Activated CD8-positive, alpha-beta T cell treated with anti-CD3 and anti-CD28 coated beads, Interleukin-2, amount 10 ng/mL, durations not matched to agents 7 days and 5 days (primary cell): ENCODE measurements at regions not wholly inside any gene's neighbourhood (a gene's known extent, or its start where the extent isn't known, plus 50 kb on each side); places are given as distances from the start of the nearest gene placed in this dataset.
A peak's percentile ranks its signal among the peaks of the same experiment; 100 is the strongest.
"Not testable (repeated sequence)": the region's sequence is repeated elsewhere in the genome, so short reads cannot be mapped to it uniquely, and the experiment has no call there.

Experiments used
- ATAC-seq: fragments of 150-1000 bp; cut with Tn5 transposase; one replicate; pipeline ENCODE4 v1.10.0; 2021; ENCODE audit warnings: moderate library complexity
- CTCF ChIA-PET: fragments of 350-600 bp; sonication (Branson Sonifier 250); formaldehyde crosslinking; loops from one replicate; lab custom pipeline; 2021; ENCODE audit warnings: antibody characterized with exemption; lab: Charles Lee
- POLR2A ChIA-PET: fragments of 350-600 bp; sonication (Branson Sonifier 250); formaldehyde crosslinking; loops from one replicate; lab custom pipeline; 2021; ENCODE audit warnings: antibody characterized with exemption; lab: Charles Lee
- DNase-seq: peaks from one replicate; pipeline ENCODE4 v3.0.0-alpha.2; 2020
- H3K27ac Mint-ChIP-seq: one replicate; pipeline ENCODE4 v1.8.0; 2021; ENCODE audit warnings: mild to moderate bottlenecking, mixed read lengths
- H3K27me3 Mint-ChIP-seq: one replicate; pipeline ENCODE4 v1.8.0; 2021; ENCODE audit warnings: low read depth, mixed read lengths
- H3K36me3 Mint-ChIP-seq: one replicate; pipeline ENCODE4 v1.8.0; 2021; ENCODE audit warnings: low read depth, mixed read lengths
- H3K4me1 Mint-ChIP-seq: one replicate; pipeline ENCODE4 v1.8.0; 2021; ENCODE audit warnings: low read depth, mixed read lengths
- H3K4me3 Mint-ChIP-seq: one replicate; pipeline ENCODE4 v1.8.0; 2021; ENCODE audit warnings: mild to moderate bottlenecking, mixed read lengths
- H3K9me3 Mint-ChIP-seq: one replicate; pipeline ENCODE4 v1.8.0; 2022; ENCODE audit warnings: mixed read lengths; ENCODE audit not compliant: insufficient read depth

GRCh38 chr13:50732712-50733111, 110.8 kb downstream of the DLEU7 start:
- peaks cover 8% of the 10 kb centered on the region for H3K9me3 Mint-ChIP-seq
- CTCF ChIA-PET = no interaction called here
- ATAC-seq (no peak), DNase-seq (no peak)
- H3K36me3 Mint-ChIP-seq = peaks cover 23% of the 10 kb centered on the region
- POLR2A ChIA-PET = no interaction called here
- H3K27me3 Mint-ChIP-seq = peaks cover 5% of the 10 kb centered on the region
- peaks cover 31% of the 10 kb centered on the region for H3K4me1 Mint-ChIP-seq
- peak overlapping the region; percentile 51 for H3K27ac Mint-ChIP-seq
- no peak overlapping the region for H3K4me3 Mint-ChIP-seq

- Mint-ChIP-seq H3K36me3 (peaks cover 23% of the 10 kb centered on the region), H3K4me3 (no peak overlapping the region), H3K9me3 (peaks cover 8% of the 10 kb centered on the region), H3K4me1 (peaks cover 31% of the 10 kb centered on the region), H3K27me3 (peaks cover 5% of the 10 kb centered on the region), H3K27ac (peak overlapping the region; percentile 20)
- ChIA-PET CTCF (no interaction called here), POLR2A (no interaction called here)
- DNase-seq = no peak
- ATAC-seq = peak; percentile 47
These were observed 110.1 kb downstream of the DLEU7 start for GRCh38 chr13:50733392-50733791.

DNA sequence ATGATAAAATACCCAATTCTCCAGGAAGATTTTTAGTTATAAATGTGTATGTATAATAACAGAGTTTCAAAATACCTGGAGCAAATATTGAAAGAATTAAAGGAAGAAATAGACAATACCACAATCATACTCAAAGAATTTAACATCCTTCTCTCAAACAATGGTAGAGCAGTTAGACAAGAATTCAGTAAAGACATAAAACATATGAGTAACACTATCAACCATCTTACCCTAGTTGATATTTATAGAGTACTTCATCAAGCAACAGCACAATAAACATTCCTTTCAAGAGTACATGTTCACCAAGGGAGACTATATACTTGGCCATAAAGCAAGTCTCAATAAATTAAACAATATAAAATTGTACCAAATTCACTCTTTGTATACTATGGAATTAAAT, 108.4 kb downstream of the DLEU7 start:
- no peak for ATAC-seq
- CTCF ChIA-PET = no interaction called here
- Mint-ChIP-seq H3K4me1 (peaks cover 31% of the 10 kb centered on the region), H3K9me3 (peaks cover 7% of the 10 kb centered on the region), H3K4me3 (no peak overlapping the region), H3K27me3 (peaks cover 3% of the 10 kb centered on the region), H3K27ac (no peak overlapping the region), H3K36me3 (peaks cover 20% of the 10 kb centered on the region)
- no peak for DNase-seq
- POLR2A ChIA-PET = no interaction called here

DNA sequence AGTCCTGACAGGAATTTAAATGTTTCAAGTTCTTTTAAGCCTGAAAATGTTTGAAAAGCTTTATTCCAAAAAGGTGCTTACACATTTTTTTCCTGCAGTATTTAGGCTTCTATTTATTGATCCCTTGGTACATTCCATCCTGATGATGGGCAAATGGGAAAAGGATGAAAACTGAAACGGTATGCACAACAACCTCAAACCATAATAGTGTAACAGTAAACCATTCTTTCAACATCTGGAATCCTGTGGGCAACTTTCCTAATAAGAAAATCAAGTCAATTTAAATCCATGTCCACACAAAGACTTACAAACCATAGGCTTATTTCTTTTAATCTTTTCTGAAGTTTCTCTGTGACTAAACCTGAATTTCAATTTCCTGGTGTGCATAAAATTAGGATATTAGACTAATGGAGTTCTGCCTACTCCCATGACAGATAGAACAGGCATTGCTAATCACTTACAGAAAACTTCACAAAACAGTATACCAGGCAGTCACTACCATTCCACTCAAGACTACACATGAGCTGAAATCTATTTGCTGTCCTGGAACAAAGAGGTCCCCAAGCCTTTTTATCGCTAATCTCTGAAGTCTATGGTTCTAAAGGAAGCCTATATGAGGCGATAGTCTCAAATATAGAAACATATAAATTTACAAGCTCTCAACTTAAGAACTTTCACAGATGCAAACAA, 103.3 kb downstream of the DLEU7 start:
- DNase-seq (no peak), ATAC-seq (no peak)
- Mint-ChIP-seq H3K4me1 (peaks cover 14% of the 10 kb centered on the region), H3K36me3 (peaks cover 2% of the 10 kb centered on the region), H3K9me3 (no peaks in the 10 kb centered on the region), H3K4me3 (no peak overlapping the region), H3K27ac (no peak overlapping the region), H3K27me3 (peaks cover 8% of the 10 kb centered on the region)
- CTCF ChIA-PET = no interaction called here
- POLR2A ChIA-PET = no interaction called here

- H3K9me3 Mint-ChIP-seq = no peaks in the 10 kb centered on the region
These were observed 101.1 kb downstream of the DLEU7 start for GRCh38 chr13:50742353-50742752.

DNA sequence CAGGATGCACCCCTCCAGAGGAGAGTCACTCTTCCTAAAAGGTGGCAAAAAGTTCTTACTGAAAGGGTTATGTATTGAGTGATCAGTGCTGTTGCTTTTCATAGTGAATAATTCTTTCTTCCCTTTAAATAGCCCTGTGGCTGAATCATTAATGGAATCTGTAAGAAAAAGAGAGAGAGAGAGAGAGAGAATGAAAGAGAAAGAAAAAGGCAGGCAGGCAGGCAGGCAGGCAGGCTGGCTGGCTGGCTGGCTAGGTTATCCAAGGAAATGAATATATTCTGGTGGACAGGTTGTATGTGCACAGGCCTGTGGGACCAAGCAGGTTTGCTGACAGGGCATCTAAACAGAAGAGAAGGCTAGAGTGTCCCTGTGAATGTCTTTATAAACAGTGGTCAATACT, 100.5 kb downstream of the DLEU7 start:
- ChIA-PET POLR2A (no interaction called here), CTCF (no interaction called here)
- ATAC-seq = no peak
- no peak for DNase-seq
- Mint-ChIP-seq H3K4me1 (peaks cover 14% of the 10 kb centered on the region), H3K27ac (no peak overlapping the region), H3K4me3 (no peak overlapping the region), H3K36me3 (peaks cover 2% of the 10 kb centered on the region), H3K9me3 (no peaks in the 10 kb centered on the region), H3K27me3 (peaks cover 6% of the 10 kb centered on the region)

More at GRCh38 chr13:50742353-50742752, 101.1 kb downstream of the DLEU7 start:
- ATAC-seq (no peak), DNase-seq (no peak)
- Mint-ChIP-seq H3K36me3 (peaks cover 2% of the 10 kb centered on the region), H3K4me3 (no peak overlapping the region), H3K27ac (no peak overlapping the region), H3K4me1 (peaks cover 14% of the 10 kb centered on the region), H3K27me3 (peaks cover 6% of the 10 kb centered on the region)
- POLR2A ChIA-PET = no interaction called here
- CTCF ChIA-PET = no interaction called here

GRCh38 chr13:50744116-50744660, 99.3 kb downstream of the DLEU7 start:
- Mint-ChIP-seq H3K4me1 (peaks cover 14% of the 10 kb centered on the region), H3K4me3 (no peak overlapping the region), H3K27me3 (peaks cover 9% of the 10 kb centered on the region), H3K27ac (no peak overlapping the region), H3K9me3 (no peaks in the 10 kb centered on the region), H3K36me3 (peaks cover 2% of the 10 kb centered on the region)
- ChIA-PET POLR2A (no interaction called here), CTCF (interaction anchor here (1.0 kb wide), 1 partner anchor 168 kb away, joined by 3 read pairs; no protein-coding TSS in a partner anchor)
- DNase-seq (no peak), ATAC-seq (no peak)

- peaks cover 4% of the 10 kb centered on the region for H3K36me3 Mint-ChIP-seq
- ChIA-PET POLR2A (no interaction called here), CTCF (interaction anchor here (1.3 kb wide), 1 partner anchor 10 kb away, joined by 4 read pairs; no protein-coding TSS in a partner anchor)
- H3K27ac Mint-ChIP-seq = no peak overlapping the region
- no peak for DNase-seq
- peaks cover 14% of the 10 kb centered on the region for H3K4me1 Mint-ChIP-seq
- H3K27me3 Mint-ChIP-seq = peaks cover 12% of the 10 kb centered on the region
- no peak overlapping the region for H3K4me3 Mint-ChIP-seq
- no peaks in the 10 kb centered on the region for H3K9me3 Mint-ChIP-seq
- no peak for ATAC-seq
These were observed 97.9 kb downstream of the DLEU7 start for GRCh38 chr13:50745542-50746115.

GRCh38 chr13:50747737-50748350, 95.6 kb downstream of the DLEU7 start:
- H3K36me3 Mint-ChIP-seq = peaks cover 2% of the 10 kb centered on the region
- ChIA-PET POLR2A (interaction anchor here (0.6 kb wide), 1 partner anchor 36 kb away, joined by 3 read pairs; no protein-coding TSS in a partner anchor), CTCF (no interaction called here)
- H3K27ac Mint-ChIP-seq = no peak overlapping the region
- peaks cover 24% of the 10 kb centered on the region for H3K4me1 Mint-ChIP-seq
- no peak overlapping the region for H3K4me3 Mint-ChIP-seq
- no peaks in the 10 kb centered on the region for H3K9me3 Mint-ChIP-seq
- DNase-seq (no peak), ATAC-seq (no peak)
- H3K27me3 Mint-ChIP-seq = peaks cover 7% of the 10 kb centered on the region

- H3K4me3 Mint-ChIP-seq, ATAC-seq, H3K27ac Mint-ChIP-seq, H3K9me3 Mint-ChIP-seq, H3K27me3 Mint-ChIP-seq, POLR2A ChIA-PET, DNase-seq, H3K36me3 Mint-ChIP-seq, CTCF ChIA-PET: not testable (repeated sequence)
- peaks cover 26% of the 10 kb centered on the region for H3K4me1 Mint-ChIP-seq
These were observed 90.3 kb downstream of the DLEU7 start for GRCh38 chr13:50753221-50753620.

- DNase-seq, POLR2A ChIA-PET: not testable (repeated sequence)
These were observed 87.4 kb downstream of the DLEU7 start for GRCh38 chr13:50755862-50756685.

More at GRCh38 chr13:50755862-50756685, 87.4 kb downstream of the DLEU7 start:
- not testable (repeated sequence) for H3K27me3 Mint-ChIP-seq, ATAC-seq, H3K9me3 Mint-ChIP-seq, H3K4me3 Mint-ChIP-seq, H3K27ac Mint-ChIP-seq, H3K36me3 Mint-ChIP-seq
- peaks cover 30% of the 10 kb centered on the region for H3K4me1 Mint-ChIP-seq
- CTCF ChIA-PET = interaction anchor here (1.3 to 1.6 kb wide), 2 partner anchors 11 to 314 kb away, joined by 3 to 4 read pairs; no protein-coding TSS in a partner anchor
